ENCODE measurements at regions not wholly inside any gene's neighbourhood (a gene's known extent, or its start where the extent isn't known, plus 50 kb on each side); places are given as distances from the start of the nearest gene placed in this dataset.

- DNase-seq = no peak
These were observed 608.9 kb downstream of the IRX1 start for GRCh38 chr5:4204276-4205141.

- no peak for DNase-seq
These were observed 609.8 kb downstream of the IRX1 start for GRCh38 chr5:4205398-4205797.

- DNase-seq = no peak
These were observed 610.5 kb downstream of the IRX1 start for GRCh38 chr5:4206127-4206526.

- DNase-seq = no peak
These were observed 611.9 kb downstream of the IRX1 start for GRCh38 chr5:4207486-4207885.

GRCh38 chr5:4208537-4208936 is 612.9 kb downstream of the IRX1 start:
- DNase-seq = no peak

- DNase-seq = no peak
These were observed 613.4 kb downstream of the IRX1 start for GRCh38 chr5:4208996-4209395.

- no peak for DNase-seq
These were observed 616.6 kb downstream of the IRX1 start for GRCh38 chr5:4212071-4212739.

GRCh38 chr5:4212981-4213819 is 617.6 kb downstream of the IRX1 start:
- no peak for DNase-seq

GRCh38 chr5:4215143-4215542 is 619.5 kb downstream of the IRX1 start:
- no peak for DNase-seq

GRCh38 chr5:4216142-4216541 is 620.5 kb downstream of the IRX1 start:
- DNase-seq = no peak

GRCh38 chr5:4220016-4220415 is 624.4 kb downstream of the IRX1 start:
- no peak for DNase-seq

- DNase-seq = no peak
These were observed 625.4 kb downstream of the IRX1 start for GRCh38 chr5:4221048-4221447.

GRCh38 chr5:4222147-4222546 is 626.5 kb downstream of the IRX1 start:
- DNase-seq = no peak

- no peak for DNase-seq
These were observed 627.2 kb downstream of the IRX1 start for GRCh38 chr5:4222821-4223220.

GRCh38 chr5:4225741-4226140 is 630.1 kb downstream of the IRX1 start:
- no peak for DNase-seq

- DNase-seq = no peak
These were observed 630.9 kb downstream of the IRX1 start for GRCh38 chr5:4226565-4226964.

GRCh38 chr5:4228708-4229107 is 633.1 kb downstream of the IRX1 start:
- DNase-seq = no peak

- no peak for DNase-seq
These were observed 634.0 kb downstream of the IRX1 start for GRCh38 chr5:4229414-4230292.

- DNase-seq = no peak
These were observed 634.8 kb downstream of the IRX1 start for GRCh38 chr5:4230471-4230785.

- peak; percentile 54 to 60 for DNase-seq
These were observed 635.4 kb downstream of the IRX1 start for GRCh38 chr5:4230786-4231641.

GRCh38 chr5:4232084-4232483 is 636.5 kb downstream of the IRX1 start:
- DNase-seq = no peak

- no peak for DNase-seq
These were observed 638.0 kb downstream of the IRX1 start for GRCh38 chr5:4233671-4234070.
